Karpas-422 (cell line): ENCODE measurements at regions not wholly inside any gene's neighbourhood (a gene's known extent, or its start where the extent isn't known, plus 50 kb on each side); places are given as distances from the start of the nearest gene placed in this dataset.
"Not testable (repeated sequence)": the region's sequence is repeated elsewhere in the genome, so short reads cannot be mapped to it uniquely, and the experiment has no call there.

Experiments
- DNase-seq: peaks from one replicate; pipeline ENCODE4 v3.0.0-alpha.2; 2015
- H2AFZ ChIP-seq: fragments of 200-600 bp; sonication (generic); 2 replicates; pipeline ENCODE4 v1.6.1; 2014; ENCODE audit warnings: antibody characterized with exemption, low read length, mixed read lengths
- H3K27ac ChIP-seq: fragments of 200-600 bp; sonication (generic); 2 replicates; pipeline ENCODE4 v1.5.1; 2014; ENCODE audit warnings: mild to moderate bottlenecking, low read length, moderate library complexity
- H3K27me3 ChIP-seq: fragments of 200-600 bp; sonication (generic); 2 replicates; pipeline ENCODE4 v1.6.1; 2014; ENCODE audit warnings: low read length, mixed read lengths
- H3K36me3 ChIP-seq: fragments of 200-600 bp; sonication (generic); 2 replicates; pipeline ENCODE4 v1.6.1; 2014; ENCODE audit warnings: low read length, mixed read lengths; ENCODE audit not compliant: insufficient read depth
- H3K4me1 ChIP-seq: fragments of 200-600 bp; sonication (generic); 2 replicates; pipeline ENCODE4 v1.6.1; 2014; ENCODE audit warnings: mild to moderate bottlenecking, low read length, mixed read lengths
- H3K4me2 ChIP-seq: fragments of 200-600 bp; sonication (generic); 2 replicates; pipeline ENCODE4 v1.6.1; 2014; ENCODE audit warnings: low read length, low read depth, mild to moderate bottlenecking; ENCODE audit not compliant: poor library complexity, severe bottlenecking
- H3K4me3 ChIP-seq: fragments of 200-600 bp; sonication (generic); 2 replicates; pipeline ENCODE4 v1.5.1; 2014; ENCODE audit warnings: mild to moderate bottlenecking, antibody characterized with exemption, low read length, mixed read lengths
- H3K79me2 ChIP-seq: fragments of 200-600 bp; sonication (generic); 2 replicates; pipeline ENCODE4 v1.6.1; 2014; ENCODE audit warnings: mild to moderate bottlenecking, low read length, mixed read lengths
- H3K9ac ChIP-seq: fragments of 200-600 bp; sonication (generic); 2 replicates; pipeline ENCODE4 v1.6.0; 2014; ENCODE audit warnings: low read length
- H3K9me2 ChIP-seq: fragments of 200-600 bp; sonication (generic), shearing (Covaris generic); replicated peaks from 2 replicates; pipeline ENCODE4 v1.6.0; 2014; ENCODE audit warnings: mild to moderate bottlenecking, low read length, moderate library complexity; ENCODE audit not compliant: insufficient read depth
- H3K9me3 ChIP-seq: fragments of 300-700, 200-600 bp; sonication (generic); 2 replicates; pipeline ENCODE4 v1.6.1; 2014; ENCODE audit warnings: low read length, mixed read lengths
- H4K20me1 ChIP-seq: fragments of 200-600 bp; sonication (generic); 2 replicates; pipeline ENCODE4 v1.6.1; 2014; ENCODE audit warnings: mild to moderate bottlenecking, antibody characterized with exemption, low read length, low read depth; ENCODE audit not compliant: insufficient read depth

- H3K27me3 ChIP-seq = no peaks in the 10 kb centered on the region
- peak overlapping the region; percentile 95 for H3K27ac ChIP-seq
- no peaks in the 10 kb centered on the region for H3K9me2 ChIP-seq
- H3K79me2 ChIP-seq = no peaks in the 10 kb centered on the region
- H3K36me3 ChIP-seq = no peaks in the 10 kb centered on the region
- no peak for DNase-seq
- no peak overlapping the region for H2AFZ ChIP-seq
- no peaks in the 10 kb centered on the region for H4K20me1 ChIP-seq
- H3K4me1 ChIP-seq = peaks cover 50% of the 10 kb centered on the region
- no peaks in the 10 kb centered on the region for H3K9me3 ChIP-seq
- peak overlapping the region; percentile 24 for H3K9ac ChIP-seq
- peak overlapping the region; percentile 36; the same call in 1 of the 2 replicates for H3K4me3 ChIP-seq
- H3K4me2 ChIP-seq = peak overlapping the region; percentile 69
These were observed 98.9 kb downstream of the RTP5 start for GRCh38 chr2:241968417-241968816.

DNA sequence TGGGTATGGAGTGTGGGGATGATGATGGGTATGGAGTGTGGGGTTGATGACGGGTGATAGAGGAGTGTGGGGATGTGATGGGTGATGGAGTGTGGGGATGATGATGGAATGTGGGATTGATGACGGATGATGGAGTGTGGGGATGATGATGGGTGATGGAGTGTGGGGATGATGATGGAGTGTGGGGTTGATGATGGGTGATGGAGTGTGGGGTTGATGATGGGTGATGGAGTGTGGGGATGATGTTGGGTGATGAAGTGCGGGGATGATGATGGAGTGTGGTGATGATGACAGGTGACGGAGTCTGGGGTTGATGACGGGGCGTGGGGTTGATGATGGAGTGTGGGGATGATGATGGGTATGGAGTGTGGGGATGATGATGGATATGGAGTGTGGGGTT lies 99.7 kb downstream of the RTP5 start:
- H3K9me2 ChIP-seq, H3K9ac ChIP-seq, H3K79me2 ChIP-seq, H3K27me3 ChIP-seq, H2AFZ ChIP-seq, H3K27ac ChIP-seq, DNase-seq, H3K36me3 ChIP-seq, H3K9me3 ChIP-seq, H3K4me2 ChIP-seq, H3K4me3 ChIP-seq, H4K20me1 ChIP-seq: not testable (repeated sequence)
- H3K4me1 ChIP-seq = peaks cover 42% of the 10 kb centered on the region

DNA sequence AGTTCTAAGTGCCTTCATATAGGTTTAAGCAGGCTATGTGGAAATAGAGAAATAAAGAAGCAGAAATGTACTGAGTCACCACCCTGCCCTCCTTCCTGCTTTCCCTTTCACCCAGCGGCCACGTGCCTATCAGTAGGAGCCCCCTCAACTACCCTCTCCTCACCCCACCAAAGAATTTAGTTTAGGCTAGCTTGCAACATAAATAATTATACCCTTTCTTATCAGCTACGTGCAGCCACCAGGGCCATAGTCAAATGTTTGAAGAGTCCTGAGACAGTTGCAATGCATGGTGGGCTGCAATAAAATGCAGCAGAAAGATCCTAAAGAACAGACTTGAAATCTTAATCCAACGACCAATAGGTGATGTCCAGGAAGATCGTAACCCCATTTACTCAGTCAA lies 101.2 kb downstream of the RTP5 start:
- Histone ChIP-seq H3K36me3 (no peaks in the 10 kb centered on the region), H4K20me1 (no peaks in the 10 kb centered on the region), H3K9ac (no peak overlapping the region), H3K4me1 (peaks cover 28% of the 10 kb centered on the region), H3K27ac (no peak overlapping the region), H3K4me2 (no peak overlapping the region), H3K9me2 (no peaks in the 10 kb centered on the region), H3K4me3 (no peak overlapping the region), H2AFZ (no peak overlapping the region), H3K79me2 (no peaks in the 10 kb centered on the region), H3K27me3 (no peaks in the 10 kb centered on the region), H3K9me3 (no peaks in the 10 kb centered on the region)
- no peak for DNase-seq

GRCh38 chr2:241974096-241974495 lies 104.6 kb downstream of the RTP5 start:
- DNase-seq = no peak
- no peaks in the 10 kb centered on the region for H4K20me1 ChIP-seq
- H3K36me3 ChIP-seq = no peaks in the 10 kb centered on the region

GRCh38 chr2:241974851-241975592 lies 105.5 kb downstream of the RTP5 start:
- Histone ChIP-seq H3K9ac (no peak overlapping the region), H3K9me2 (no peaks in the 10 kb centered on the region), H3K4me2 (no peak overlapping the region), H3K4me3 (no peak overlapping the region), H3K27ac (no peak overlapping the region), H3K79me2 (no peaks in the 10 kb centered on the region), H3K36me3 (no peaks in the 10 kb centered on the region), H3K27me3 (no peaks in the 10 kb centered on the region), H2AFZ (no peak overlapping the region), H4K20me1 (no peaks in the 10 kb centered on the region), H3K9me3 (no peaks in the 10 kb centered on the region), H3K4me1 (no peaks in the 10 kb centered on the region)
- no peak for DNase-seq

More at GRCh38 chr2:241974096-241974495, 104.6 kb downstream of the RTP5 start:
- H3K9me2 ChIP-seq = no peaks in the 10 kb centered on the region
- no peaks in the 10 kb centered on the region for H3K4me1 ChIP-seq
- no peaks in the 10 kb centered on the region for H3K27me3 ChIP-seq
- H3K9me3 ChIP-seq = no peaks in the 10 kb centered on the region
- no peak overlapping the region for H3K9ac ChIP-seq
- H3K4me2 ChIP-seq = no peak overlapping the region
- H3K27ac ChIP-seq = no peak overlapping the region
- H3K4me3 ChIP-seq = no peak overlapping the region
- no peak overlapping the region for H2AFZ ChIP-seq
- no peaks in the 10 kb centered on the region for H3K79me2 ChIP-seq

DNA sequence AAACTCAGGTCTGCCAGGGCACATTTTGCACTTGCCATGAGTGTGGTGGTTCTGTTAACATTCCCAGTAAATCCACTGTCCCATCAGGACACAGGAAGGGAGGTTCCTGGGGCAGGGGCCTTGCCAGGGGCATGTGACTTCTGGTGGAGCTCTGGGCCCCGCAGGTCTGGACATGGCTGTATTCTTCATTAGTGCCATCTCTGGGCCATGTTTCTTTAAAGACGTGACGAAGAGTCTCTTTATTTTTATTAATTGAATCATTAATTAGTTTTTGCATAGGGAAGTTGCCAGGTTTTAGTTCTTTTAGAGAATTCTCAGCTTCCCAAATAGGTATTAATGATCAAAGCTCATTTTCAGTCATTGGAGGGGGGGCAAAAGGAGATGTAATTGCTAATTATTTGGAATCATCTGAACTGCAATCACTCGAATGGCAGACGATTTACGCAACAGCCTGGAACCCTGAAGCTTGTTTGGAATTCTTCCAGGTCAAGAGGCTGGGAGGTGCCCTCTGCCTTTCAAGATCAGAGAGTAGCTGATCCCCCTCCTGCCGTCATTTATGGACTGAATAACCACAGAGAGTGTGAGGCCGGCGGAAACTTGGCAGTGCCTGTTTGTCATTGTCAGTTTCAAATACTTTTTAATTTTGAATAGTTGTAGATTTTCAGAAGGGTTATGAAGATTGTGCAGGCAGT lies 106.2 kb downstream of the RTP5 start:
- Histone ChIP-seq H3K4me2 (no peak overlapping the region), H3K36me3 (no peaks in the 10 kb centered on the region), H3K27me3 (no peaks in the 10 kb centered on the region)

DNA sequence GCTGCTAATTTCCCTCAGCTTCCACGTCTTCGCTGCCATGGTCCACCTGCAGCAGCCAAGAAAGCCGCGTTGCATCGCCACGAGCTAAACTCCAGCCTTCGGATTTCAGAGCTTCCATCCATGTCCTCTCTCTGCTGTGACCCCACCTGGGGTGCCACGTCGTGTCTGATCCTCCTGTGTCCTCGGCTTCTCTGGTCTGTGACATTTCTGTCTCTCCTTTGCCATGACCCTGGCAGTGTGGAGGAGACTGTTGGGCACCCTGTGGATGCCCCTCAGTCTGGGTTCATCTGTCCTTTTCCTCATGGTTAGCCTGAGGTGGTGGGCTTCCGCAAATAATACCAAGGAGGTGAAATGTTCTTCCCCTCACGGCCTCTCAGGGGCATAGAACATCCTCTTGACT lies 106.8 kb downstream of the RTP5 start:
- no peaks in the 10 kb centered on the region for H3K36me3 ChIP-seq
- H3K9me2 ChIP-seq = no peaks in the 10 kb centered on the region
- no peak overlapping the region for H3K27ac ChIP-seq

More for the DNA sequence above, 106.2 kb downstream of the RTP5 start:
- no peak for DNase-seq
- no peaks in the 10 kb centered on the region for H3K4me1 ChIP-seq
- H3K4me3 ChIP-seq = no peak overlapping the region
- H3K79me2 ChIP-seq = no peaks in the 10 kb centered on the region
- H3K9me3 ChIP-seq = no peaks in the 10 kb centered on the region
- no peaks in the 10 kb centered on the region for H3K9me2 ChIP-seq
- H2AFZ ChIP-seq = no peak overlapping the region
- H3K9ac ChIP-seq = no peak overlapping the region
- H3K27ac ChIP-seq = no peak overlapping the region
- no peaks in the 10 kb centered on the region for H4K20me1 ChIP-seq

DNA sequence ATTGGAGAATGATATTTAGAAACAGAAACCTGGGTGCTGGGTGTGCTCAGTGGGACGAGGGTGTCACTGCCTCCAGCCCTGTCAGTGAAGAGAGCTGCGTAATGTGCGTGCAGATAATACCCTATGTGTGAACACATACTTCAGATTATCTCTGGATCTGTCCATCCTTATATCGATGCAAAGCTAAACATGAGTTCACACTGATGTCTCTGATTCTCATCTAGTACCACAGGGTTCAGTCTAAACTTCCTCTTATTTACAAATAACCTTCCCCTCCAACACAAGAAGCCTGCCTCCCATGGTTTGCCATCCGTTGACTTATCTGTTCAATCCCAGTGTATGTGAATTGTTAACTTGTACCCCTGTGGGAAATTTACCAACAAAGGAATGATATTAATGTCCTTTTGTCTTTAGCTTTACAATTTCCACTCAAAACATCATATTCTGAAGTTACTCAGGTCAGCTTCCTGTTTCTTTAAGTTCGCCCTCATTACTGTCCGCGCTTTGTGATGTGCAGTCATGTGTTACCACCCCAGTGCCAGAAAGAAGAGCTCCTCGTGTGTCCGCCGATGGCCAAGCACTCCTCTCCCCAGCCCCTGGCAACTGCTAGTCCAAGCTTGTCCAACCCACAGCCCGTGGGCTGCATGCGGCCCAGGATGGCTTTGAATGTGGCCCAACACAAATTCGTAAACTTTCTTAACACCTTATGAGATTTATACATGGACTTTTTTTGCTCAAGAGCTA lies 108.2 kb downstream of the RTP5 start:
- Histone ChIP-seq H3K27ac (no peak overlapping the region), H2AFZ (no peak overlapping the region), H4K20me1 (no peaks in the 10 kb centered on the region), H3K4me2 (no peak overlapping the region), H3K36me3 (no peaks in the 10 kb centered on the region), H3K79me2 (no peaks in the 10 kb centered on the region), H3K4me1 (no peaks in the 10 kb centered on the region), H3K27me3 (no peaks in the 10 kb centered on the region), H3K4me3 (no peak overlapping the region), H3K9ac (no peak overlapping the region), H3K9me2 (no peaks in the 10 kb centered on the region), H3K9me3 (no peaks in the 10 kb centered on the region)
- DNase-seq = no peak

More for the DNA sequence above, 106.8 kb downstream of the RTP5 start:
- H3K9me3 ChIP-seq = no peaks in the 10 kb centered on the region
- H3K79me2 ChIP-seq = no peaks in the 10 kb centered on the region
- no peaks in the 10 kb centered on the region for H4K20me1 ChIP-seq
- no peak for DNase-seq
- H3K4me2 ChIP-seq = no peak overlapping the region
- no peak overlapping the region for H3K9ac ChIP-seq
- no peaks in the 10 kb centered on the region for H3K27me3 ChIP-seq
- no peaks in the 10 kb centered on the region for H3K4me1 ChIP-seq
- no peak overlapping the region for H2AFZ ChIP-seq
- H3K4me3 ChIP-seq = no peak overlapping the region
